DND-41 (cell line): ENCODE measurements at regions not wholly inside any gene's neighbourhood (a gene's known extent, or its start where the extent isn't known, plus 50 kb on each side); places are given as distances from the start of the nearest gene placed in this dataset.
"Not testable (repeated sequence)": the region's sequence is repeated elsewhere in the genome, so short reads cannot be mapped to it uniquely, and the experiment has no call there.

Experiments used
- EZH2 ChIP-seq: IDR thresholded peaks from 3 replicates; pipeline ENCODE4 v1.6.1; 2012; ENCODE audit warnings: borderline replicate concordance, low read depth, mild to moderate bottlenecking, moderate library complexity, low read length, inconsistent platforms; ENCODE audit not compliant: severe bottlenecking
- TF ChIP-seq, protein P1 (sequence below): IDR thresholded peaks from 2 replicates; pipeline ENCODE4 v1.5.1; 2012; ENCODE audit warnings: borderline replicate concordance, low read length, moderate library complexity, mild to moderate bottlenecking; ENCODE audit not compliant: poor library complexity, severe bottlenecking; ENCODE audit errors: extremely low read depth

DNA sequence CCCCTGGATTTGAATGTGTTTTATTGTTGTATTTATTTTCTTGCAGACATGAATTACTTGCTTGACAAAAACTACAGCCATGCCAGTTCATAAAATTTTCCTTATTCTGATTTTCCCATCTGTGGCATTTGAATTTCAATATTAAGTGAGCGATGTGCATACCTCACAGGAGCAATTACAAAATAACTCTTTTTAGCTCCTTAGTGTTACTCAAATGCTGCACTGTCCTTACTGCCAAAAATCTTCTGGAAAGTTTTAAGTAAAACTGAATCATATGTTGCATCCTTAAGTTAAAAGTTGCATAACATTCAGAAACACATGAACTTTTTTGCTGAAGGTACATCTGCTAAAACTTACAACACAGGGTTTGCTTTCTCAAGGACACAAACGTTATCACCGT, 120.1 kb downstream of the OR4M2 start:
- TF ChIP-seq, protein P1, sequence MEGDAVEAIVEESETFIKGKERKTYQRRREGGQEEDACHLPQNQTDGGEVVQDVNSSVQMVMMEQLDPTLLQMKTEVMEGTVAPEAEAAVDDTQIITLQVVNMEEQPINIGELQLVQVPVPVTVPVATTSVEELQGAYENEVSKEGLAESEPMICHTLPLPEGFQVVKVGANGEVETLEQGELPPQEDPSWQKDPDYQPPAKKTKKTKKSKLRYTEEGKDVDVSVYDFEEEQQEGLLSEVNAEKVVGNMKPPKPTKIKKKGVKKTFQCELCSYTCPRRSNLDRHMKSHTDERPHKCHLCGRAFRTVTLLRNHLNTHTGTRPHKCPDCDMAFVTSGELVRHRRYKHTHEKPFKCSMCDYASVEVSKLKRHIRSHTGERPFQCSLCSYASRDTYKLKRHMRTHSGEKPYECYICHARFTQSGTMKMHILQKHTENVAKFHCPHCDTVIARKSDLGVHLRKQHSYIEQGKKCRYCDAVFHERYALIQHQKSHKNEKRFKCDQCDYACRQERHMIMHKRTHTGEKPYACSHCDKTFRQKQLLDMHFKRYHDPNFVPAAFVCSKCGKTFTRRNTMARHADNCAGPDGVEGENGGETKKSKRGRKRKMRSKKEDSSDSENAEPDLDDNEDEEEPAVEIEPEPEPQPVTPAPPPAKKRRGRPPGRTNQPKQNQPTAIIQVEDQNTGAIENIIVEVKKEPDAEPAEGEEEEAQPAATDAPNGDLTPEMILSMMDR: not testable (repeated sequence)
- not testable (repeated sequence) for TF ChIP-seq EZH2
